Chondrocyte (in vitro differentiated cells): ENCODE measurements at regions not wholly inside any gene's neighbourhood (a gene's known extent, or its start where the extent isn't known, plus 50 kb on each side); places are given as distances from the start of the nearest gene placed in this dataset.
"Not testable (repeated sequence)": the region's sequence is repeated elsewhere in the genome, so short reads cannot be mapped to it uniquely, and the experiment has no call there.

Experiments
- DNase-seq: peaks from one replicate; pipeline ENCODE4 v3.0.0; 2021; ENCODE audit warnings: mixed read lengths, low spot score
- H3K27ac Mint-ChIP-seq: one replicate; pipeline ENCODE4 v1.8.0; 2021; ENCODE audit warnings: mild to moderate bottlenecking, moderate library complexity, mixed read lengths; ENCODE audit not compliant: unreplicated experiment
- H3K27me3 Mint-ChIP-seq: 2 replicates; pipeline ENCODE4 v1.8.0; 2021; ENCODE audit warnings: low read depth, mixed read lengths
- H3K36me3 Mint-ChIP-seq: 2 replicates; pipeline ENCODE4 v1.8.0; 2021; ENCODE audit warnings: low read depth, mixed read lengths
- H3K4me1 Mint-ChIP-seq: 2 replicates; pipeline ENCODE4 v1.8.0; 2021; ENCODE audit warnings: low read depth, mild to moderate bottlenecking, mixed read lengths
- H3K4me3 Mint-ChIP-seq: one replicate; pipeline ENCODE4 v1.8.0; 2021; ENCODE audit warnings: mild to moderate bottlenecking, moderate library complexity, mixed read lengths; ENCODE audit not compliant: unreplicated experiment
- H3K9me3 Mint-ChIP-seq: 2 replicates; pipeline ENCODE4 v1.8.0; 2021; ENCODE audit warnings: low read depth, mixed read lengths
- CTCF ChIP-seq: fragments of 200-600 bp; sonication (generic); IDR thresholded peaks from 2 replicates; pipeline ENCODE4 v1.5.0; 2021; ENCODE audit warnings: antibody characterized with exemption, mild to moderate bottlenecking, moderate library complexity

GRCh38 chrX:84267432-84267831 is 79.4 kb upstream of the RPS6KA6 start:
- H3K4me1 Mint-ChIP-seq, H3K27me3 Mint-ChIP-seq, H3K4me3 Mint-ChIP-seq, H3K36me3 Mint-ChIP-seq, H3K27ac Mint-ChIP-seq: not testable (repeated sequence)
- H3K9me3 Mint-ChIP-seq, result peaks cover 31% of the 10 kb centered on the region
- DNase-seq, result peak; percentile 72

- Mint-ChIP-seq H3K4me1 (no peaks in the 10 kb centered on the region), H3K9me3 (peaks cover 14% of the 10 kb centered on the region), H3K36me3 (no peaks in the 10 kb centered on the region), H3K4me3 (no peak overlapping the region), H3K27me3 (no peaks in the 10 kb centered on the region), H3K27ac (no peak overlapping the region)
- no peak for DNase-seq
- TF ChIP-seq CTCF, result no peak
These were observed 71.9 kb upstream of the RPS6KA6 start for GRCh38 chrX:84259868-84260267.

GRCh38 chrX:84258708-84259107 is 70.7 kb upstream of the RPS6KA6 start:
- TF ChIP-seq CTCF, result no peak

GRCh38 chrX:84248226-84248625 is 60.2 kb upstream of the RPS6KA6 start:
- Mint-ChIP-seq H3K27ac (no peak overlapping the region), H3K9me3 (peaks cover 13% of the 10 kb centered on the region), H3K4me1 (no peaks in the 10 kb centered on the region), H3K36me3 (no peaks in the 10 kb centered on the region), H3K4me3 (no peak overlapping the region), H3K27me3 (no peaks in the 10 kb centered on the region)
- no peak for TF ChIP-seq CTCF
- DNase-seq, result no peak

More at GRCh38 chrX:84258708-84259107, 70.7 kb upstream of the RPS6KA6 start:
- Mint-ChIP-seq H3K27me3 (no peaks in the 10 kb centered on the region), H3K36me3 (no peaks in the 10 kb centered on the region), H3K4me3 (no peak overlapping the region), H3K4me1 (no peaks in the 10 kb centered on the region), H3K9me3 (peaks cover 8% of the 10 kb centered on the region), H3K27ac (no peak overlapping the region)
- DNase-seq, result no peak

GRCh38 chrX:84240848-84241565 is 53.0 kb upstream of the RPS6KA6 start:
- no peaks in the 10 kb centered on the region for H3K36me3 Mint-ChIP-seq

More at GRCh38 chrX:84240848-84241565, 53.0 kb upstream of the RPS6KA6 start:
- no peaks in the 10 kb centered on the region for H3K4me1 Mint-ChIP-seq
- H3K4me3 Mint-ChIP-seq, result no peak overlapping the region
- DNase-seq, result no peak
- H3K27ac Mint-ChIP-seq, result no peak overlapping the region
- H3K9me3 Mint-ChIP-seq, result peaks cover 6% of the 10 kb centered on the region
- TF ChIP-seq CTCF, result no peak
- H3K27me3 Mint-ChIP-seq, result no peaks in the 10 kb centered on the region
